ENCODE measurements at regions not wholly inside any gene's neighbourhood (a gene's known extent, or its start where the extent isn't known, plus 50 kb on each side); places are given as distances from the start of the nearest gene placed in this dataset.

GRCh38 chr9:22389271-22389670 is 57.4 kb upstream of the DMRTA1 start:
- no peak for TF ChIP-seq EZH2 (IDR thresholded peaks at IDR 0.05)
- no peak for TF ChIP-seq EGR1 (IDR thresholded peaks at IDR 0.05; ENCODE audit: low read depth)
- TF ChIP-seq CTCF (IDR thresholded peaks at IDR 0.05 in 2 of 3, conservative IDR thresholded peaks at IDR 0.05 in 1 of 3; ENCODE audit: borderline replicate concordance in 1 of 3, insufficient read depth in 1 of 3, low read depth in 2 of 3, low read length in 2 of 3): no peak
- TF ChIP-seq SP1 (IDR thresholded peaks at IDR 0.05; ENCODE audit: low read depth): no peak
- no peak for TF ChIP-seq REST (IDR thresholded peaks at IDR 0.05; ENCODE audit: low read depth)
- TF ChIP-seq POLR2AphosphoS5 (IDR thresholded peaks at IDR 0.05; ENCODE audit: low read depth, low read length): no peak
- TF ChIP-seq ZNF274 (IDR thresholded peaks at IDR 0.05; ENCODE audit: low read depth, low read length): no peak
- no peak for TF ChIP-seq MAX (IDR thresholded peaks at IDR 0.05)
- no peak for TF ChIP-seq POLR2A (IDR thresholded peaks at IDR 0.05; ENCODE audit: borderline replicate concordance, extremely low read depth, insufficient read depth, insufficient read length)
- no peak for TF ChIP-seq EZH2phosphoT487 (IDR thresholded peaks at IDR 0.05; ENCODE audit: borderline replicate concordance)
- no peak for TF ChIP-seq JUND (IDR thresholded peaks at IDR 0.05)
